Left ventricle myocardium inferior (tissue), 1 donor: ENCODE measurements at regions not wholly inside any gene's neighbourhood (a gene's known extent, or its start where the extent isn't known, plus 50 kb on each side); places are given as distances from the start of the nearest gene placed in this dataset.

Experiments
- DNase-seq: peaks from one replicate; pipeline ENCODE4 v3.0.0-alpha.2; 2020
- H3K27ac ChIP-seq: fragments of 200-600 bp; replicated peaks from 2 replicates; pipeline ENCODE4 v1.8.0; 2021
- H3K27me3 ChIP-seq: fragments of 200-600 bp; 2 replicates; pipeline ENCODE4 v1.8.0; 2021; ENCODE audit warnings: low read depth
- H3K36me3 ChIP-seq: fragments of 200-600 bp; 2 replicates; pipeline ENCODE4 v1.8.0; 2021
- H3K4me1 ChIP-seq: fragments of 200-600 bp; 2 replicates; pipeline ENCODE4 v1.8.0; 2021
- H3K4me3 ChIP-seq: fragments of 200-600 bp; 2 replicates; pipeline ENCODE4 v1.8.0; 2021; ENCODE audit warnings: mild to moderate bottlenecking, moderate library complexity
- H3K9me3 ChIP-seq: fragments of 200-600 bp; replicated peaks from 2 replicates; pipeline ENCODE4 v1.8.0; 2021
- intact Hi-C: fragments of 100-400 bp; cut with micrococcal nuclease; formaldehyde crosslinking; loops from one replicate; pipeline ENCODE4 v1.11.0; 2022
- TF ChIP-seq, protein P1 (sequence below): fragments of 200-600 bp; IDR thresholded peaks from 2 replicates; pipeline ENCODE4 v1.8.0; 2021; ENCODE audit warnings: antibody characterized with exemption, mild to moderate bottlenecking, borderline replicate concordance
- donor health status: DM: no; HTN: yes; CAD: no; lungs with severe emphysema.

DNA sequence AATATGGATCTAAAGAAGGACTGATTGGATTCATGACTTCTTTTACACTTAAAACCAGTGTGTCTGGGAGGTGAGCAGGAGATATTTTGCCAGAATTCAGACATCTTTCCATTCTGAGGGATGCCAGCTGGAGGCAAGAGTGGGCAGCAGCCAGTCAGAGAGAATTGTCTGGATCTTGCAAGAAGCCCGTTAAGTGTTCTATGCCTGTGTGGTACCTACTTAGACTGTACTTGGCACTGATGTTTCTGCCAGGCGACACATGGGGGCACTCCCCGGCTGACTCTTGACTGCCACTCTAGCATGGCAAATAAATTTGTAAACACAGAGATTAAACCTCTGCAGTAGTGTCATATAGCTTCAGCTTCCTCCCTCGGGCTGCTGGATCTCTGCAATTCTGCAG is 247.7 kb downstream of the UTP18 start:
- no peak for DNase-seq
- Histone ChIP-seq H3K27me3 (peaks cover 46% of the 10 kb centered on the region), H3K9me3 (peaks cover 4% of the 10 kb centered on the region), H3K4me1 (no peaks in the 10 kb centered on the region), H3K27ac (no peak overlapping the region), H3K4me3 (no peak overlapping the region), H3K36me3 (no peaks in the 10 kb centered on the region)
- TF ChIP-seq, protein P1, sequence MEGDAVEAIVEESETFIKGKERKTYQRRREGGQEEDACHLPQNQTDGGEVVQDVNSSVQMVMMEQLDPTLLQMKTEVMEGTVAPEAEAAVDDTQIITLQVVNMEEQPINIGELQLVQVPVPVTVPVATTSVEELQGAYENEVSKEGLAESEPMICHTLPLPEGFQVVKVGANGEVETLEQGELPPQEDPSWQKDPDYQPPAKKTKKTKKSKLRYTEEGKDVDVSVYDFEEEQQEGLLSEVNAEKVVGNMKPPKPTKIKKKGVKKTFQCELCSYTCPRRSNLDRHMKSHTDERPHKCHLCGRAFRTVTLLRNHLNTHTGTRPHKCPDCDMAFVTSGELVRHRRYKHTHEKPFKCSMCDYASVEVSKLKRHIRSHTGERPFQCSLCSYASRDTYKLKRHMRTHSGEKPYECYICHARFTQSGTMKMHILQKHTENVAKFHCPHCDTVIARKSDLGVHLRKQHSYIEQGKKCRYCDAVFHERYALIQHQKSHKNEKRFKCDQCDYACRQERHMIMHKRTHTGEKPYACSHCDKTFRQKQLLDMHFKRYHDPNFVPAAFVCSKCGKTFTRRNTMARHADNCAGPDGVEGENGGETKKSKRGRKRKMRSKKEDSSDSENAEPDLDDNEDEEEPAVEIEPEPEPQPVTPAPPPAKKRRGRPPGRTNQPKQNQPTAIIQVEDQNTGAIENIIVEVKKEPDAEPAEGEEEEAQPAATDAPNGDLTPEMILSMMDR, result no peak
- intact Hi-C loops, result no loop called here

DNA sequence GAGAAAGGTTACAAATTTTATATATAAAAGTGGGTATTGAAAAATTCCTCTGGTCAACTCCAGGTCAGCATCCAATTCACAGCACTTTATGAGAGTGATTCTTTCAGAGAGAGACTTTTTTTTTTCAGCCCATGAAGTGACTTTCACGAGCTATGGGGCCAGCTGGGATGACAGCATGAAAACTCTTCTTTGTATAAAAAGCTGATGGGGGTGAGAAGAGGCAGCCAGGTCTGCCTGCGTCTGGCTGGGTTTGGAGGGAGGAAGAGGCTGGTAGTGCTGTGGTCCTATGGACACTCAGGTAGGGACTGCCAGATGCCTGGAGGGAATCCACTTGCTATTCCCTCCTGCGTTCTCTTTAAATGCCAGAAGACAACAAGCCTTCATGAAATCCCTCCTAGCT is 250.6 kb downstream of the UTP18 start:
- intact Hi-C loops, result no loop called here
- peaks cover 23% of the 10 kb centered on the region for H3K27me3 ChIP-seq
- TF ChIP-seq, protein P1, result no peak
- no peak overlapping the region for H3K27ac ChIP-seq
- no peaks in the 10 kb centered on the region for H3K4me1 ChIP-seq
- H3K9me3 ChIP-seq, result peaks cover 4% of the 10 kb centered on the region
- no peak for DNase-seq
- no peak overlapping the region for H3K4me3 ChIP-seq
- no peaks in the 10 kb centered on the region for H3K36me3 ChIP-seq

DNA sequence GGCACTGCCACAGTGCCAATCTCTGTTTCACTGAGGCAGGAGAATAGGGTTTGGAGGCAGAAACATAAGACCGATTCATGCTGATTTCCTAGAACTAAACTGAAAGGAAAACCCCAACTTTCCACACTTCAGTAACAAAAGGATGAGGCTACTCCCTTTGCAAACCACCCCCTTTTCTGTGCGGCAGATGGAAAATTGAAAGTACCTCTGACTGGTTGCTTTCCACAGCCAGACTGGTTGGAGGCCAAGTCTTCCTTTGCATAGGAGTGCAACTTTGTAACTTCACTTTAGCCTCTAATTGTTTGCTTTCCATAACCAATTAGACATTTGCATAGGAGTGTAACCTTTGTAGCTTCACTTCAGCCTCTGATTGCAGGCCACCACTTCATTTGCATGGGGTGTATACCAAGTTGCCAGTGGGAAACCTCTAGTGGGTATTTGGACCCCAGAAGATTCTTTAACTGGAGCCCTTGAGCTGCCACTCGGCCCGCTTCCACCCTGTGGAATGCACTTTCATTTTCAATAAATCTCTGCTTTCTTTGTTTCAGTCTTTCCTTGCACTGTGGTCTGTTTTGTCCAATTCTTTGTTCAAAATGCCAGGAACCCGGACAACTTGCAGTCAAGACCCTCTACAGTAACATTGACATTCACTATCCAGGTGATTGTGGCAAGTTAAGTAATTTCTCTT is 252.0 kb downstream of the UTP18 start:
- peaks cover 7% of the 10 kb centered on the region for H3K9me3 ChIP-seq
- H3K36me3 ChIP-seq, result no peaks in the 10 kb centered on the region
- H3K4me3 ChIP-seq, result no peak overlapping the region
- TF ChIP-seq, protein P1, result no peak
- H3K4me1 ChIP-seq, result no peaks in the 10 kb centered on the region
- no peak for DNase-seq
- H3K27me3 ChIP-seq, result peaks cover 25% of the 10 kb centered on the region
- intact Hi-C loops, result no loop called here
- H3K27ac ChIP-seq, result no peak overlapping the region

DNA sequence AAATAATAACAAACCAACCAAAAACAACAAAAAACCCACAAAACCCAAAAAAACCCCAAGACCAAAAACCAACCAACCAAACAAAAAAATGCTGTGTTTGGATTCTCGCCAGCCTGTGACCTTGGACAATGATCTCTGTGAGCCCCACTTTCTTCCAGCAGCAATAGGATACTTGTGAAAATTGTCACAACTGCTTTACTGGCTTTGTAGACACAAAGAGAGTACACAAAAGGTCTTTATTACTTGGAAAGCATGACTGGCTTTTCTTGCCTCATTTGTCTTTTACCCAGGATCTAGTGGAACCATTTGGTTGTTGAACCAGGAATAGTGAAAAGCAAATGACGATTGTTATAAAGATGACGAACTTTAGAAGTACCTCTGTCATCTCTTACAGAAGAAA is 256.6 kb downstream of the UTP18 start:
- TF ChIP-seq, protein P1, result no peak
- peaks cover 42% of the 10 kb centered on the region for H3K27me3 ChIP-seq
- intact Hi-C loops, result no loop called here

DNA sequence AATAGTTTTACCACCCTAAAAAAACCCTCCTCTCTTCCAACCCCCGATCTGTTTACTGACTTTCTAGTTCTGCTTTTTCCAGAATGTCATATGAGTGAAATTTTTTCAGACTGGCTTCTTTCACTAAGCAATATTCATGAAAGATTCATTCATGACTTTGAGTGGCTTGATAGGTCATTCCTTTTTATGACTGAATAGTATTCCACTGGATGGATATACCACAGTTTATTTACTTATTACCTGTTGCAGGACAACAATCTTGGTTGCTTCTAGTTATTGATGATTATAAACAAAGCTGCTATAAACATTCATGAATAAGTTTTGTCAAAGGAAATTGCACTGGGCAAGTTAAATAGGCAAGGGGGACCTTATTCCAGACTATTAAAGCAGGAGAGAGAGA is 264.2 kb downstream of the UTP18 start:
- H3K27me3 ChIP-seq, result peaks cover 46% of the 10 kb centered on the region
- no peak for DNase-seq
- intact Hi-C loops, result no loop called here
- no peak overlapping the region for H3K27ac ChIP-seq
- H3K9me3 ChIP-seq, result peaks cover 17% of the 10 kb centered on the region
- TF ChIP-seq, protein P1, result no peak
- no peaks in the 10 kb centered on the region for H3K4me1 ChIP-seq
- H3K4me3 ChIP-seq, result no peak overlapping the region
- no peaks in the 10 kb centered on the region for H3K36me3 ChIP-seq

More for the DNA sequence above, 256.6 kb downstream of the UTP18 start:
- DNase-seq, result no peak
- H3K36me3 ChIP-seq, result no peaks in the 10 kb centered on the region
- peaks cover 7% of the 10 kb centered on the region for H3K9me3 ChIP-seq
- H3K4me1 ChIP-seq, result no peaks in the 10 kb centered on the region
- no peak overlapping the region for H3K27ac ChIP-seq
- no peak overlapping the region for H3K4me3 ChIP-seq
